Esophagus muscularis mucosa (tissue), 4 donors: ENCODE measurements at regions not wholly inside any gene's neighbourhood (a gene's known extent, or its start where the extent isn't known, plus 50 kb on each side); places are given as distances from the start of the nearest gene placed in this dataset.
A peak's percentile ranks its signal among the peaks of the same experiment; 100 is the strongest.
"Not testable (repeated sequence)": the region's sequence is repeated elsewhere in the genome, so short reads cannot be mapped to it uniquely, and the experiment has no call there.

Source experiments
- DNase-seq: peaks from one replicate; pipeline ENCODE4 v3.0.0-alpha.2; 2017; ENCODE audit errors: extremely low spot score
- H3K27ac ChIP-seq, 4 donors: fragments of 200-600 bp; sonication (generic); replicated peaks in 1 of 4; 1 replicate in 3 of 4; 2 replicates in 1 of 4; pipeline ENCODE4 v1.5.1; 2016 to 2019; ENCODE audit warnings: mild to moderate bottlenecking in 1 of 4
- H3K27me3 ChIP-seq, 4 donors: fragments of 200-600 bp; sonication (generic); one replicate each; pipeline versions ENCODE4 v1.5.1 to v1.6.0; 2016 to 2019
- H3K36me3 ChIP-seq, 4 donors: fragments of 200-600 bp; sonication (generic); one replicate each; pipeline ENCODE4 v1.5.1; 2016 to 2019
- H3K4me1 ChIP-seq, 4 donors: fragments of 200-600 bp; sonication (generic); one replicate each; pipeline ENCODE4 v1.5.1; 2016 to 2019
- H3K4me3 ChIP-seq, 4 donors: fragments of 200-600 bp; sonication (generic); 1 replicate in 2 of 4; 2 replicates in 2 of 4; pipeline ENCODE4 v1.5.1; 2016 to 2019; ENCODE audit warnings: mild to moderate bottlenecking in 4 of 4, moderate library complexity in 1 of 4
- H3K9me3 ChIP-seq, 4 donors: fragments of 200-600 bp; sonication (generic); 1 replicate in 3 of 4; 2 replicates in 1 of 4; pipeline ENCODE4 v1.5.1; 2016 to 2019
- CTCF ChIP-seq, 3 experiments: fragments of 200-600 bp in 2 of 3; fragments of 450-650 bp in 1 of 3; sonication (generic) in 2 of 3; IDR thresholded peaks; one replicate each; pipeline ENCODE4 v1.5.1; 2017 to 2019; ENCODE audit warnings: antibody characterized with exemption in 3 of 3, mild to moderate bottlenecking in 2 of 3, moderate library complexity in 1 of 3
- EP300 ChIP-seq: sonication (generic); formaldehyde crosslinking; IDR thresholded peaks from one replicate; pipeline ENCODE4 v1.6.1; 2017; ENCODE audit warnings: antibody characterized with exemption
- POLR2A ChIP-seq: fragments of 450-650 bp; IDR thresholded peaks from one replicate; pipeline ENCODE4 v1.6.1; 2017; ENCODE audit warnings: antibody characterized with exemption, moderate library complexity, mild to moderate bottlenecking, low read depth
- POLR2AphosphoS5 ChIP-seq, 2 donors: sonication (generic); formaldehyde crosslinking; IDR thresholded peaks; one replicate each; pipeline ENCODE4 v1.6.1; 2017; ENCODE audit warnings: antibody characterized with exemption in 2 of 2
- WGBS: methylation state at CpG from one replicate; pipeline ENCODE4 v1.1.5; 2018; 5-methylcytosine and 5-hydroxymethylcytosine counted together
- intact Hi-C: fragments of 100-400 bp; cut with DNase I; formaldehyde crosslinking; loops from one replicate; pipeline ENCODE4 v1.15.1; 2023

GRCh38 chr4:81314897-81315470 lies 100.0 kb upstream of the PRKG2 start:
- intact Hi-C loops: no loop called here
- no peak overlapping the region for H3K4me3 ChIP-seq
- 26% methylated on average over 3 of the region's 3 CpGs for WGBS
- no peaks in the 10 kb centered on the region for H3K9me3 ChIP-seq
- H3K27ac ChIP-seq: peak overlapping the region in 1 of 4 donors; percentile 39
- DNase-seq: no peak
- TF ChIP-seq POLR2A (no peak), POLR2AphosphoS5 (IDR thresholded peaks at IDR 0.05) (no peak), EP300 (no peak), CTCF (IDR thresholded peaks at IDR 0.05) (no peak)
- peaks cover 2 to 18% (median 12%) of the 10 kb centered on the region in 4 donors for H3K4me1 ChIP-seq
- no peaks in the 10 kb centered on the region for H3K27me3 ChIP-seq
- H3K36me3 ChIP-seq: no peaks in the 10 kb centered on the region

GRCh38 chr4:81314196-81314896 lies 99.3 kb upstream of the PRKG2 start:
- intact Hi-C loops: no loop called here
- TF ChIP-seq EP300 (no peak), POLR2AphosphoS5 (IDR thresholded peaks at IDR 0.05) (peak in 1 of 2 donors; percentile 40), POLR2A (no peak), CTCF (IDR thresholded peaks at IDR 0.05) (no peak)
- no peaks in the 10 kb centered on the region for H3K36me3 ChIP-seq
- H3K9me3 ChIP-seq: no peaks in the 10 kb centered on the region
- no peak overlapping the region for H3K4me3 ChIP-seq
- WGBS: 51% methylated on average over 6 of the region's 6 CpGs
- no peaks in the 10 kb centered on the region for H3K27me3 ChIP-seq
- no peak for DNase-seq
- H3K4me1 ChIP-seq: peaks cover 2 to 18% (median 12%) of the 10 kb centered on the region in 4 donors
- H3K27ac ChIP-seq: no peak overlapping the region

- H3K27me3 ChIP-seq: no peaks in the 10 kb centered on the region
- H3K27ac ChIP-seq: no peak overlapping the region
- no peaks in the 10 kb centered on the region for H3K36me3 ChIP-seq
- H3K4me3 ChIP-seq: no peak overlapping the region
- H3K9me3 ChIP-seq: no peaks in the 10 kb centered on the region
- H3K4me1 ChIP-seq: no peaks in the 10 kb centered on the region
- intact Hi-C loops: no loop called here
- WGBS: 85% methylated on average over 2 of the region's 2 CpGs
- no peak for DNase-seq
- TF ChIP-seq POLR2A: no peak
- TF ChIP-seq POLR2AphosphoS5 (IDR thresholded peaks at IDR 0.05): no peak
- TF ChIP-seq EP300: no peak
- no peak for TF ChIP-seq CTCF (IDR thresholded peaks at IDR 0.05)
Observed at GRCh38 chr4:81307991-81308390, 93.0 kb upstream of the PRKG2 start.

- intact Hi-C loops: no loop called here
- Histone ChIP-seq H3K27me3 (no peaks in the 10 kb centered on the region), H3K4me3 (no peak overlapping the region), H3K9me3 (no peaks in the 10 kb centered on the region), H3K36me3 (no peaks in the 10 kb centered on the region), H3K27ac (no peak overlapping the region), H3K4me1 (no peaks in the 10 kb centered on the region)
- no peak for DNase-seq
- no peak for TF ChIP-seq POLR2AphosphoS5 (IDR thresholded peaks at IDR 0.05)
- TF ChIP-seq POLR2A: no peak
- no peak for TF ChIP-seq EP300
- no peak for TF ChIP-seq CTCF (IDR thresholded peaks at IDR 0.05)
- 80% methylated on average over 4 of the region's 4 CpGs for WGBS
Observed at GRCh38 chr4:81304871-81305270, 89.8 kb upstream of the PRKG2 start.

- H3K27ac ChIP-seq, H3K4me3 ChIP-seq, H3K4me1 ChIP-seq, H3K27me3 ChIP-seq, DNase-seq, intact Hi-C loops, H3K36me3 ChIP-seq, H3K9me3 ChIP-seq: not testable (repeated sequence)
- 98% methylated on average over 4 of the region's 4 CpGs for WGBS
Observed at GRCh38 chr4:81300352-81300751, 85.3 kb upstream of the PRKG2 start.
